ENCODE measurements at regions not wholly inside any gene's neighbourhood (a gene's known extent, or its start where the extent isn't known, plus 50 kb on each side); places are given as distances from the start of the nearest gene placed in this dataset.

GRCh38 chr3:74347563-74348268 lies 266.7 kb downstream of the CNTN3 start:
- Histone ChIP-seq H3K27ac (ENCODE audit: low read length) (no peak overlapping the region), H3K36me3 (ENCODE audit: control insufficient read depth in 1 of 2, insufficient read depth in 2 of 2, low read length in 2 of 2) (no peaks in the 10 kb centered on the region), H3K4me1 (ENCODE audit: control insufficient read depth in 1 of 2, insufficient read depth in 2 of 2, low read length in 2 of 2) (no peaks in the 10 kb centered on the region), H3K27me3 (ENCODE audit: low read depth, low read length) (no peaks in the 10 kb centered on the region), H3K9me3 (ENCODE audit: control insufficient read depth in 1 of 2, low read length in 2 of 2) (no peaks in the 10 kb centered on the region), H3K4me3 (ENCODE audit: low read depth in 1 of 2, low read length in 2 of 2) (no peak overlapping the region)

GRCh38 chr3:74346896-74347295 lies 267.6 kb downstream of the CNTN3 start:
- no peaks in the 10 kb centered on the region for H3K9me3 ChIP-seq (ENCODE audit: control insufficient read depth in 1 of 2, low read length in 2 of 2)
- H3K36me3 ChIP-seq (ENCODE audit: control insufficient read depth in 1 of 2, insufficient read depth in 2 of 2, low read length in 2 of 2): no peaks in the 10 kb centered on the region
- no peak overlapping the region for H3K27ac ChIP-seq (ENCODE audit: low read length)
- no peak overlapping the region for H3K4me3 ChIP-seq (ENCODE audit: low read depth in 1 of 2, low read length in 2 of 2)
- no peaks in the 10 kb centered on the region for H3K27me3 ChIP-seq (ENCODE audit: low read depth, low read length)
- no peaks in the 10 kb centered on the region for H3K4me1 ChIP-seq (ENCODE audit: control insufficient read depth in 1 of 2, insufficient read depth in 2 of 2, low read length in 2 of 2)

- no peaks in the 10 kb centered on the region for H3K27me3 ChIP-seq (ENCODE audit: low read depth, low read length)
- H3K27ac ChIP-seq (ENCODE audit: low read length): no peak overlapping the region
- H3K36me3 ChIP-seq (ENCODE audit: control insufficient read depth in 1 of 2, insufficient read depth in 2 of 2, low read length in 2 of 2): no peaks in the 10 kb centered on the region
Observed at GRCh38 chr3:74345701-74346100, 268.8 kb downstream of the CNTN3 start.

GRCh38 chr3:74344865-74345440 lies 269.5 kb downstream of the CNTN3 start:
- no peaks in the 10 kb centered on the region for H3K4me1 ChIP-seq (ENCODE audit: control insufficient read depth in 1 of 2, insufficient read depth in 2 of 2, low read length in 2 of 2)
- H3K27ac ChIP-seq (ENCODE audit: low read length): no peak overlapping the region
- H3K36me3 ChIP-seq (ENCODE audit: control insufficient read depth in 1 of 2, insufficient read depth in 2 of 2, low read length in 2 of 2): no peaks in the 10 kb centered on the region
- H3K9me3 ChIP-seq (ENCODE audit: control insufficient read depth in 1 of 2, low read length in 2 of 2): no peaks in the 10 kb centered on the region
- H3K27me3 ChIP-seq (ENCODE audit: low read depth, low read length): no peaks in the 10 kb centered on the region
- no peak overlapping the region for H3K4me3 ChIP-seq (ENCODE audit: low read depth in 1 of 2, low read length in 2 of 2)

More at GRCh38 chr3:74345701-74346100, 268.8 kb downstream of the CNTN3 start:
- Histone ChIP-seq H3K9me3 (ENCODE audit: control insufficient read depth in 1 of 2, low read length in 2 of 2) (no peaks in the 10 kb centered on the region), H3K4me3 (ENCODE audit: low read depth in 1 of 2, low read length in 2 of 2) (no peak overlapping the region), H3K4me1 (ENCODE audit: control insufficient read depth in 1 of 2, insufficient read depth in 2 of 2, low read length in 2 of 2) (no peaks in the 10 kb centered on the region)

- Histone ChIP-seq H3K27ac (ENCODE audit: low read length) (no peak overlapping the region), H3K9me3 (ENCODE audit: control insufficient read depth in 1 of 2, low read length in 2 of 2) (no peaks in the 10 kb centered on the region), H3K4me1 (ENCODE audit: control insufficient read depth in 1 of 2, insufficient read depth in 2 of 2, low read length in 2 of 2) (no peaks in the 10 kb centered on the region), H3K36me3 (ENCODE audit: control insufficient read depth in 1 of 2, insufficient read depth in 2 of 2, low read length in 2 of 2) (no peaks in the 10 kb centered on the region), H3K27me3 (ENCODE audit: low read depth, low read length) (no peaks in the 10 kb centered on the region), H3K4me3 (ENCODE audit: low read depth in 1 of 2, low read length in 2 of 2) (no peak overlapping the region)
Observed at GRCh38 chr3:74343391-74343790, 271.1 kb downstream of the CNTN3 start.

- no peaks in the 10 kb centered on the region for H3K27me3 ChIP-seq (ENCODE audit: low read depth, low read length)
- H3K36me3 ChIP-seq (ENCODE audit: control insufficient read depth in 1 of 2, insufficient read depth in 2 of 2, low read length in 2 of 2): no peaks in the 10 kb centered on the region
- no peaks in the 10 kb centered on the region for H3K9me3 ChIP-seq (ENCODE audit: control insufficient read depth in 1 of 2, low read length in 2 of 2)
- H3K4me3 ChIP-seq (ENCODE audit: low read depth in 1 of 2, low read length in 2 of 2): no peak overlapping the region
- H3K27ac ChIP-seq (ENCODE audit: low read length): no peak overlapping the region
- H3K4me1 ChIP-seq (ENCODE audit: control insufficient read depth in 1 of 2, insufficient read depth in 2 of 2, low read length in 2 of 2): no peaks in the 10 kb centered on the region
Observed at GRCh38 chr3:74338998-74339397, 275.5 kb downstream of the CNTN3 start.

GRCh38 chr3:74332165-74332564 lies 282.3 kb downstream of the CNTN3 start:
- no peaks in the 10 kb centered on the region for H3K27me3 ChIP-seq (ENCODE audit: low read depth, low read length)
- no peaks in the 10 kb centered on the region for H3K36me3 ChIP-seq (ENCODE audit: control insufficient read depth in 1 of 2, insufficient read depth in 2 of 2, low read length in 2 of 2)

GRCh38 chr3:74331711-74332110 lies 282.7 kb downstream of the CNTN3 start:
- Histone ChIP-seq H3K27ac (ENCODE audit: low read length) (no peak overlapping the region), H3K4me1 (ENCODE audit: control insufficient read depth in 1 of 2, insufficient read depth in 2 of 2, low read length in 2 of 2) (no peaks in the 10 kb centered on the region), H3K9me3 (ENCODE audit: control insufficient read depth in 1 of 2, low read length in 2 of 2) (no peaks in the 10 kb centered on the region), H3K4me3 (ENCODE audit: low read depth in 1 of 2, low read length in 2 of 2) (no peak overlapping the region), H3K36me3 (ENCODE audit: control insufficient read depth in 1 of 2, insufficient read depth in 2 of 2, low read length in 2 of 2) (no peaks in the 10 kb centered on the region), H3K27me3 (ENCODE audit: low read depth, low read length) (no peaks in the 10 kb centered on the region)

More at GRCh38 chr3:74332165-74332564, 282.3 kb downstream of the CNTN3 start:
- Histone ChIP-seq H3K27ac (ENCODE audit: low read length) (no peak overlapping the region), H3K4me3 (ENCODE audit: low read depth in 1 of 2, low read length in 2 of 2) (no peak overlapping the region), H3K9me3 (ENCODE audit: control insufficient read depth in 1 of 2, low read length in 2 of 2) (no peaks in the 10 kb centered on the region), H3K4me1 (ENCODE audit: control insufficient read depth in 1 of 2, insufficient read depth in 2 of 2, low read length in 2 of 2) (no peaks in the 10 kb centered on the region)

- no peaks in the 10 kb centered on the region for H3K9me3 ChIP-seq (ENCODE audit: control insufficient read depth in 1 of 2, low read length in 2 of 2)
- H3K36me3 ChIP-seq (ENCODE audit: control insufficient read depth in 1 of 2, insufficient read depth in 2 of 2, low read length in 2 of 2): no peaks in the 10 kb centered on the region
- H3K27ac ChIP-seq (ENCODE audit: low read length): no peak overlapping the region
- no peaks in the 10 kb centered on the region for H3K27me3 ChIP-seq (ENCODE audit: low read depth, low read length)
- no peaks in the 10 kb centered on the region for H3K4me1 ChIP-seq (ENCODE audit: control insufficient read depth in 1 of 2, insufficient read depth in 2 of 2, low read length in 2 of 2)
- H3K4me3 ChIP-seq (ENCODE audit: low read depth in 1 of 2, low read length in 2 of 2): no peak overlapping the region
Observed at GRCh38 chr3:74329096-74329495, 285.4 kb downstream of the CNTN3 start.

- no peaks in the 10 kb centered on the region for H3K36me3 ChIP-seq (ENCODE audit: control insufficient read depth in 1 of 2, insufficient read depth in 2 of 2, low read length in 2 of 2)
- no peaks in the 10 kb centered on the region for H3K4me1 ChIP-seq (ENCODE audit: control insufficient read depth in 1 of 2, insufficient read depth in 2 of 2, low read length in 2 of 2)
- H3K4me3 ChIP-seq (ENCODE audit: low read depth in 1 of 2, low read length in 2 of 2): no peak overlapping the region
- no peaks in the 10 kb centered on the region for H3K27me3 ChIP-seq (ENCODE audit: low read depth, low read length)
- H3K9me3 ChIP-seq (ENCODE audit: control insufficient read depth in 1 of 2, low read length in 2 of 2): no peaks in the 10 kb centered on the region
- H3K27ac ChIP-seq (ENCODE audit: low read length): no peak overlapping the region
Observed at GRCh38 chr3:74328435-74328834, 286.0 kb downstream of the CNTN3 start.

GRCh38 chr3:74315291-74315690 lies 299.2 kb downstream of the CNTN3 start:
- Histone ChIP-seq H3K4me3 (ENCODE audit: low read depth in 1 of 2, low read length in 2 of 2) (no peak overlapping the region), H3K9me3 (ENCODE audit: control insufficient read depth in 1 of 2, low read length in 2 of 2) (peaks cover 0 to 3% of the 10 kb centered on the region in 2 donors), H3K4me1 (ENCODE audit: control insufficient read depth in 1 of 2, insufficient read depth in 2 of 2, low read length in 2 of 2) (no peaks in the 10 kb centered on the region), H3K27ac (ENCODE audit: low read length) (no peak overlapping the region), H3K36me3 (ENCODE audit: control insufficient read depth in 1 of 2, insufficient read depth in 2 of 2, low read length in 2 of 2) (no peaks in the 10 kb centered on the region), H3K27me3 (ENCODE audit: low read depth, low read length) (no peaks in the 10 kb centered on the region)

GRCh38 chr3:74314696-74315095 lies 299.8 kb downstream of the CNTN3 start:
- Histone ChIP-seq H3K36me3 (ENCODE audit: control insufficient read depth in 1 of 2, insufficient read depth in 2 of 2, low read length in 2 of 2) (no peaks in the 10 kb centered on the region), H3K4me3 (ENCODE audit: low read depth in 1 of 2, low read length in 2 of 2) (no peak overlapping the region), H3K4me1 (ENCODE audit: control insufficient read depth in 1 of 2, insufficient read depth in 2 of 2, low read length in 2 of 2) (no peaks in the 10 kb centered on the region), H3K27ac (ENCODE audit: low read length) (no peak overlapping the region), H3K9me3 (ENCODE audit: control insufficient read depth in 1 of 2, low read length in 2 of 2) (peaks cover 0 to 3% of the 10 kb centered on the region in 2 donors), H3K27me3 (ENCODE audit: low read depth, low read length) (no peaks in the 10 kb centered on the region)

Measured in muscle layer of duodenum (tissue), 2 donors.